HEK293T (cell line): ENCODE measurements at regions not wholly inside any gene's neighbourhood (a gene's known extent, or its start where the extent isn't known, plus 50 kb on each side); places are given as distances from the start of the nearest gene placed in this dataset.

Experiments used
- ARNT ChIP-seq: fragments of 450-650 bp; IDR thresholded peaks from 2 replicates; pipeline ENCODE4 v1.6.1; 2017; ENCODE audit warnings: mild to moderate bottlenecking
- BHLHE40 ChIP-seq: fragments of 450-650 bp; IDR thresholded peaks from 2 replicates; pipeline ENCODE4 v1.6.1; 2016; ENCODE audit warnings: mild to moderate bottlenecking, moderate library complexity, borderline replicate concordance
- CTBP1 ChIP-seq: fragments of 450-650 bp; IDR thresholded peaks from 2 replicates; pipeline ENCODE4 v1.6.1; 2016; ENCODE audit warnings: borderline replicate concordance
- ELF4 ChIP-seq: fragments of 450-650 bp; IDR thresholded peaks from 2 replicates; pipeline ENCODE4 v1.6.1; 2017; ENCODE audit warnings: antibody characterized with exemption
- FOXA1 ChIP-seq: fragments of 450-650 bp; IDR thresholded peaks from 2 replicates; pipeline ENCODE4 v1.6.1; 2016; ENCODE audit warnings: mild to moderate bottlenecking
- HDGF ChIP-seq: fragments of 450-650 bp; IDR thresholded peaks from 2 replicates; pipeline ENCODE4 v1.6.1; 2017; ENCODE audit warnings: antibody characterized with exemption, borderline replicate concordance
- L3MBTL2 ChIP-seq: fragments of 450-650 bp; conservative IDR thresholded peaks from 2 replicates; pipeline ENCODE4 v1.6.1; 2016; ENCODE audit warnings: mild to moderate bottlenecking
- NFRKB ChIP-seq: fragments of 450-650 bp; IDR thresholded peaks from 2 replicates; pipeline ENCODE4 v1.6.1; 2016; ENCODE audit warnings: mild to moderate bottlenecking, moderate library complexity
- SP1 ChIP-seq: fragments of 450-650 bp; IDR thresholded peaks from 2 replicates; pipeline ENCODE4 v1.6.1; 2017
- SUZ12 ChIP-seq: fragments of 450-650 bp; IDR thresholded peaks from 2 replicates; pipeline ENCODE4 v1.6.1; 2016; ENCODE audit warnings: mild to moderate bottlenecking
- TARDBP ChIP-seq: fragments of 450-650 bp; IDR thresholded peaks from 2 replicates; pipeline ENCODE4 v1.6.1; 2016
- ZNF384 ChIP-seq: fragments of 450-650 bp; IDR thresholded peaks from 2 replicates; pipeline ENCODE4 v1.6.1; 2016
- TF ChIP-seq, protein P1 (sequence below): fragments of 450-650 bp; IDR thresholded peaks from 2 replicates; pipeline ENCODE4 v1.6.1; 2016

GRCh38 chr10:131570716-131571307 is 259.3 kb upstream of the TCERG1L start:
- TF ChIP-seq SUZ12 (no peak), L3MBTL2 (no peak), ARNT (no peak), TARDBP (no peak), SP1 (no peak), NFRKB (no peak), HDGF (no peak), CTBP1 (no peak), ZNF384 (no peak), ELF4 (no peak), BHLHE40 (no peak), FOXA1 (no peak)
- TF ChIP-seq, protein P1, sequence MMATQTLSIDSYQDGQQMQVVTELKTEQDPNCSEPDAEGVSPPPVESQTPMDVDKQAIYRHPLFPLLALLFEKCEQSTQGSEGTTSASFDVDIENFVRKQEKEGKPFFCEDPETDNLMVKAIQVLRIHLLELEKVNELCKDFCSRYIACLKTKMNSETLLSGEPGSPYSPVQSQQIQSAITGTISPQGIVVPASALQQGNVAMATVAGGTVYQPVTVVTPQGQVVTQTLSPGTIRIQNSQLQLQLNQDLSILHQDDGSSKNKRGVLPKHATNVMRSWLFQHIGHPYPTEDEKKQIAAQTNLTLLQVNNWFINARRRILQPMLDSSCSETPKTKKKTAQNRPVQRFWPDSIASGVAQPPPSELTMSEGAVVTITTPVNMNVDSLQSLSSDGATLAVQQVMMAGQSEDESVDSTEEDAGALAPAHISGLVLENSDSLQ = no peak
